ENCODE measurements at regions not wholly inside any gene's neighbourhood (a gene's known extent, or its start where the extent isn't known, plus 50 kb on each side); places are given as distances from the start of the nearest gene placed in this dataset.

DNA sequence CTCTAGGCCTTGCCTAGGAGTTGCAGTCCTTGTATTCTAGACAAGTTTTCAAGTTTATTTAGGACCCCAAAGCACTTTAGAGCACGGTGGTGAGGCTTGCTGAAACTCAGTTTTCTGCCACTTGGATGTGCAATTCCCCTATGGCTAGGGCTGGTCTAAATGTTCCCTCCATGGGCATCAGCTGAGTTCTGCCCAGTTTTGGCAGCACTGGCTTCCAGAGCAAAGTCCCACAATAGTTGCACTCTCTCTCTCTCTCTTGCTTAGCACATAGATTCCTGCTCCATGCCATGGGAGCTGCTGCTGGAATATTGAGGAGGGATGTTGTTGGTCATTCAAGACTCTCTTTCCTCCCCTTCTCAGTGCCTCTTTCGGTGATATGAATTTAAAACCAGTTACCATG is 760.2 kb upstream of the SLC39A10 start:
- in situ Hi-C loops (cut with MboI; ENCODE audit: low sequenced_read_pairs in 4 of 4) = no loop called here
- no peak overlapping the region for H3K4me3 ChIP-seq
- DNase-seq = no peak

DNA sequence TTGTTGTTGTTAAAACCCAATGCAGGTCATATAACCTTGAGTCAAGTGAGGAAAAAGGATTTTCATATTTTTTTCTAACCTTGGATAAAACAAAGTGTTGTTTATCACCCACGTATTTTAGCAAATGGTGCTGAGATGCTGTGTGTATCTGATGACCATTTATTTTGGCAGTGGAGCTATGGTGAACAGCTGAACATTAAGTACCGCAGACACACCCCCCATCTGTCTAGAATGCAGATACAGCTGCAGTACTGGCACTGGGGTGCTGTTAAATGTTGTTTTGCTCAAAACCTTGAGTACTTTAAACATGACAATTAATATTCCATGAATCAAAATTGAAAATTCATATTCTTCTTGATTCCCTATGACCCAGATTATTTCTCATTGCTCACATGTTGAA is 773.3 kb upstream of the SLC39A10 start:
- H3K36me3 ChIP-seq = no peaks in the 10 kb centered on the region
- in situ Hi-C loops (cut with MboI; ENCODE audit: low sequenced_read_pairs in 4 of 4) (no loop called here), intact Hi-C loops (cut with DNase I; ENCODE audit: low total_unique reads) (no loop called here)
- no peaks in the 10 kb centered on the region for H3K4me1 ChIP-seq
- no peaks in the 10 kb centered on the region for H3K27me3 ChIP-seq
- DNase-seq (no peak), ATAC-seq (peak in 1 of 2 donors; percentile 23)
- no peak overlapping the region for H3K4me3 ChIP-seq
- no peaks in the 10 kb centered on the region for H3K9me3 ChIP-seq
- no peak overlapping the region for H3K27ac ChIP-seq
- TF ChIP-seq, protein P1, sequence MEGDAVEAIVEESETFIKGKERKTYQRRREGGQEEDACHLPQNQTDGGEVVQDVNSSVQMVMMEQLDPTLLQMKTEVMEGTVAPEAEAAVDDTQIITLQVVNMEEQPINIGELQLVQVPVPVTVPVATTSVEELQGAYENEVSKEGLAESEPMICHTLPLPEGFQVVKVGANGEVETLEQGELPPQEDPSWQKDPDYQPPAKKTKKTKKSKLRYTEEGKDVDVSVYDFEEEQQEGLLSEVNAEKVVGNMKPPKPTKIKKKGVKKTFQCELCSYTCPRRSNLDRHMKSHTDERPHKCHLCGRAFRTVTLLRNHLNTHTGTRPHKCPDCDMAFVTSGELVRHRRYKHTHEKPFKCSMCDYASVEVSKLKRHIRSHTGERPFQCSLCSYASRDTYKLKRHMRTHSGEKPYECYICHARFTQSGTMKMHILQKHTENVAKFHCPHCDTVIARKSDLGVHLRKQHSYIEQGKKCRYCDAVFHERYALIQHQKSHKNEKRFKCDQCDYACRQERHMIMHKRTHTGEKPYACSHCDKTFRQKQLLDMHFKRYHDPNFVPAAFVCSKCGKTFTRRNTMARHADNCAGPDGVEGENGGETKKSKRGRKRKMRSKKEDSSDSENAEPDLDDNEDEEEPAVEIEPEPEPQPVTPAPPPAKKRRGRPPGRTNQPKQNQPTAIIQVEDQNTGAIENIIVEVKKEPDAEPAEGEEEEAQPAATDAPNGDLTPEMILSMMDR (IDR thresholded peaks at IDR 0.05 in 4 of 5, conservative IDR thresholded peaks at IDR 0.05 in 1 of 5) = no peak
- TF ChIP-seq POLR2A (IDR thresholded peaks at IDR 0.05) = no peak

More for the DNA sequence above, 760.2 kb upstream of the SLC39A10 start:
- no peaks in the 10 kb centered on the region for H3K4me1 ChIP-seq
- no peaks in the 10 kb centered on the region for H3K9me3 ChIP-seq
- intact Hi-C loops (cut with DNase I; ENCODE audit: low total_unique reads) = no loop called here
- ATAC-seq = no peak
- H3K27me3 ChIP-seq = no peaks in the 10 kb centered on the region
- TF ChIP-seq, protein P1 (IDR thresholded peaks at IDR 0.05 in 4 of 5, conservative IDR thresholded peaks at IDR 0.05 in 1 of 5) = no peak
- TF ChIP-seq POLR2A (IDR thresholded peaks at IDR 0.05) = no peak
- no peaks in the 10 kb centered on the region for H3K36me3 ChIP-seq
- H3K27ac ChIP-seq = no peak overlapping the region

DNA sequence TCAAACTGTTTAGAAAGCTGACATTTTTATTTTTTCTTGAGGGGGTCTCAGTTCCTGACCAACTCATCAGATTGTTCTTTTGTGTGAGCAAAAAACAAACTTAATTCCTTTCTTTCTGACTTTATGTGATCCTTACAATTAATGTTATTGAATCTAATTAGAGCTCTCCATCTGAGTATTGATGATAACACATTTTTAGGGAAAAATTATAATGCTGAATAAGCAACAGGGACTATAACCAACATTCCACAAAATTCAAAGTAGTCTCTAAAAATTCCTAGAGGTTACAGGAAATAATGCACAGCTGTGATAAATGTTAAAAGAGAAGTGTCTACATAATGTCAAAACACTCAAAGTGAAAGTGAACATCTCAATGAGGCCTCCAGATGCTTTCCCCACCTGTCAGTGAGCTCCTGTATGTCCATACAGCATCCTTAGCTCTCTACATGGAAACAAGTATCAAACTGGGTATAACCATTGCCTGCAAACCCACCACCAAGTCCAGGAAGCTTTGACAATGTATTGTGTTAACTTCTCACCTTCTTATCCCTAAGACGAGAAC is 786.0 kb upstream of the SLC39A10 start:
- TF ChIP-seq, protein P1 (IDR thresholded peaks at IDR 0.05 in 4 of 5, conservative IDR thresholded peaks at IDR 0.05 in 1 of 5) = no peak
- no peak for TF ChIP-seq POLR2A (IDR thresholded peaks at IDR 0.05)

DNA sequence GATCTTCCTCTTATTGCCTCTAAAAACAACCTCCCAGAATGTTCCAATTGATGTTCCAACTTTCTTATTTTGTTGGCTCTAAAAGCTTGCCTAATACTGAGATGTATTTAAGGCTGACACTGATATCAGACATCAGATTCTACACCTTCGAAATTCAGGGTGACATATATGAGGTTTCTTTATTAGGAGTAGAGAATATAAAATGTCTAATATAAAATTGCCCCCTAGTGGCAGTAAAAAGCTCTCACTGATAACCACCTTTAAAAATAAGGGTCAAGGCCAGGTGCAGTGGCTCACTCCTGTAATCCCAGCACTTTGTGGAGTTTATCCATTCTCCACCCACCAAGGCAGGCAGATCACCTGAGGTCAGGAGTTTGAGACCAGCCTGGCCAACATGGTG is 789.7 kb upstream of the SLC39A10 start:
- in situ Hi-C loops (cut with MboI; ENCODE audit: low sequenced_read_pairs in 4 of 4) = no loop called here
- Histone ChIP-seq H3K36me3 (no peaks in the 10 kb centered on the region), H3K9me3 (no peaks in the 10 kb centered on the region), H3K4me3 (no peak overlapping the region), H3K27me3 (no peaks in the 10 kb centered on the region), H3K4me1 (no peaks in the 10 kb centered on the region), H3K27ac (no peak overlapping the region)
- TF ChIP-seq, protein P1 (IDR thresholded peaks at IDR 0.05 in 4 of 5, conservative IDR thresholded peaks at IDR 0.05 in 1 of 5) = peak in 1 of 5 experiments; percentile 28
- TF ChIP-seq POLR2A (IDR thresholded peaks at IDR 0.05) = no peak
- DNase-seq (no peak), ATAC-seq (no peak)
- intact Hi-C loops (cut with DNase I; ENCODE audit: low total_unique reads) = no loop called here

More for the DNA sequence above, 786.0 kb upstream of the SLC39A10 start:
- Histone ChIP-seq H3K4me3 (no peak overlapping the region), H3K9me3 (no peaks in the 10 kb centered on the region), H3K4me1 (no peaks in the 10 kb centered on the region), H3K36me3 (no peaks in the 10 kb centered on the region), H3K27me3 (no peaks in the 10 kb centered on the region), H3K27ac (no peak overlapping the region)
- DNase-seq (no peak), ATAC-seq (no peak)
- in situ Hi-C loops (cut with MboI; ENCODE audit: low sequenced_read_pairs in 4 of 4) = no loop called here
- intact Hi-C loops (cut with DNase I; ENCODE audit: low total_unique reads) = no loop called here

DNA sequence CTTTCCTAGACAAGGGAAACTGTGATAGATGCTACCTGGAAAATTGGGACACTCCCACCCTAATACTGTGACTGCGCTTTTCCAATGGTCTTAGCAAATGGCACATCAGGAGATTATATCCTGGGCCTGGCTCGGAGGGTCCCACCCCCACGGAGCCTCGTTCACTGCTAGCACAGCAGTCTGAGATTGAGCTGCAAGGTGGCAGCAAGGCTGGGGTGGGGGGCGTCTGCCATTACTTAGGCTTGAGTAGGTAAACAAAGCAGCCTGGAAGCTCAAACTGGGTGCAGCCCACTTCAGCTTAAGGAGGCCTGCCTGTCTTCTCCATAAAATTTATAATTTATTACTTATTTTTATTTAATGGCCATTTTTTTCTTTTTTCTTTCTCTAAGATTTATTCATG is 802.1 kb upstream of the SLC39A10 start:
- TF ChIP-seq POLR2A (IDR thresholded peaks at IDR 0.05) = no peak
- TF ChIP-seq, protein P1 (IDR thresholded peaks at IDR 0.05 in 4 of 5, conservative IDR thresholded peaks at IDR 0.05 in 1 of 5) = no peak
- H3K9me3 ChIP-seq = no peaks in the 10 kb centered on the region
- DNase-seq (no peak), ATAC-seq (no peak)
- H3K4me1 ChIP-seq = no peaks in the 10 kb centered on the region
- intact Hi-C loops (cut with DNase I; ENCODE audit: low total_unique reads) = no loop called here
- H3K4me3 ChIP-seq = no peak overlapping the region
- no peaks in the 10 kb centered on the region for H3K27me3 ChIP-seq
- in situ Hi-C loops (cut with MboI; ENCODE audit: low sequenced_read_pairs in 4 of 4) = no loop called here
- no peaks in the 10 kb centered on the region for H3K36me3 ChIP-seq
- no peak overlapping the region for H3K27ac ChIP-seq
